Mesenchymal stem cell (in vitro differentiated cells and primary cell): ENCODE measurements at regions not wholly inside any gene's neighbourhood (a gene's known extent, or its start where the extent isn't known, plus 50 kb on each side); places are given as distances from the start of the nearest gene placed in this dataset.

ENCODE experiments used
- DNase-seq: peaks from one replicate; pipeline ENCODE4 v3.0.0-alpha.2; 2013
- H2AFZ ChIP-seq: one replicate; pipeline ENCODE4 v1.6.1; 2013; ENCODE audit warnings: low read depth, mild to moderate bottlenecking, control low read depth, inconsistent platforms, low read length, moderate library complexity
- H2AK5ac ChIP-seq: 2 replicates; pipeline ENCODE4 v1.6.1; 2013; ENCODE audit warnings: low read length, moderate library complexity, mild to moderate bottlenecking, inconsistent platforms; ENCODE audit not compliant: severe bottlenecking
- H2BK120ac ChIP-seq: one replicate; pipeline ENCODE4 v1.6.1; 2013; ENCODE audit warnings: low read depth, mild to moderate bottlenecking, inconsistent platforms, low read length, moderate library complexity
- H2BK12ac ChIP-seq, 2 experiments: one replicate each; pipeline ENCODE4 v1.6.1; 2013; ENCODE audit warnings: inconsistent platforms in 2 of 2, low read length in 2 of 2, mild to moderate bottlenecking in 2 of 2, moderate library complexity in 2 of 2, control low read depth in 1 of 2
- H2BK15ac ChIP-seq: one replicate; pipeline ENCODE4 v1.6.1; 2013; ENCODE audit warnings: mild to moderate bottlenecking, low read depth, inconsistent platforms; ENCODE audit not compliant: poor library complexity, severe bottlenecking
- H2BK5ac ChIP-seq: 2 replicates; pipeline ENCODE4 v1.6.1; 2013; ENCODE audit warnings: low read depth, mild to moderate bottlenecking, low read length, control low read depth, inconsistent platforms; ENCODE audit not compliant: poor library complexity, severe bottlenecking
- H3K14ac ChIP-seq, 2 experiments: one replicate each; pipeline ENCODE4 v1.6.1; 2013; ENCODE audit warnings: inconsistent platforms in 2 of 2, low read length in 2 of 2, control low read depth in 1 of 2, mild to moderate bottlenecking in 1 of 2, moderate library complexity in 1 of 2
- H3K18ac ChIP-seq, 2 experiments: one replicate each; pipeline ENCODE4 v1.6.1; 2013; ENCODE audit warnings: inconsistent platforms in 2 of 2, low read length in 2 of 2, control low read depth in 1 of 2, low read depth in 1 of 2, mild to moderate bottlenecking in 1 of 2
- H3K23ac ChIP-seq, 2 experiments: one replicate each; pipeline ENCODE4 v1.6.1; 2013; ENCODE audit warnings: inconsistent platforms in 2 of 2, low read length in 2 of 2, mild to moderate bottlenecking in 2 of 2, moderate library complexity in 2 of 2, control low read depth in 1 of 2
- H3K27ac ChIP-seq: 2 replicates; pipeline ENCODE4 v1.5.1; 2013; ENCODE audit warnings: mild to moderate bottlenecking, moderate library complexity, low read length, control low read depth, inconsistent platforms; ENCODE audit not compliant: poor library complexity, severe bottlenecking
- H3K27me3 ChIP-seq, 2 experiments: 2 replicates each; pipeline versions ENCODE4 v1.6.1 to v1.7.0; 2013; ENCODE audit warnings: low read length in 2 of 2, mild to moderate bottlenecking in 2 of 2, moderate library complexity in 2 of 2, control low read depth in 1 of 2, inconsistent platforms in 1 of 2; ENCODE audit not compliant: control insufficient read depth in 1 of 2, insufficient read depth in 1 of 2
- H3K36me3 ChIP-seq, 2 experiments: 2 replicates each; pipeline versions ENCODE4 v1.6.1 to v1.7.0; 2013; ENCODE audit warnings: low read length in 2 of 2, control low read depth in 1 of 2, inconsistent platforms in 1 of 2, low read depth in 1 of 2, mild to moderate bottlenecking in 1 of 2; ENCODE audit not compliant: insufficient read depth in 2 of 2, control insufficient read depth in 1 of 2
- H3K4ac ChIP-seq, 2 experiments: one replicate each; pipeline ENCODE4 v1.6.1; 2013; ENCODE audit warnings: inconsistent platforms in 2 of 2, low read length in 2 of 2, mild to moderate bottlenecking in 2 of 2, moderate library complexity in 2 of 2, control low read depth in 1 of 2, low read depth in 1 of 2
- H3K4me1 ChIP-seq: 2 replicates; pipeline ENCODE4 v1.6.1; 2013; ENCODE audit warnings: low read depth, low read length, control low read depth; ENCODE audit not compliant: control insufficient read depth, insufficient read depth
- H3K4me2 ChIP-seq: 2 replicates; pipeline ENCODE4 v1.6.1; 2013; ENCODE audit warnings: low read length, mild to moderate bottlenecking, inconsistent platforms; ENCODE audit not compliant: poor library complexity, severe bottlenecking
- H3K4me3 ChIP-seq, 2 experiments: 2 replicates each; pipeline versions ENCODE4 v1.5.1 to v1.7.0; 2013; ENCODE audit warnings: low read length in 2 of 2, mild to moderate bottlenecking in 2 of 2, control low read depth in 1 of 2, low read depth in 1 of 2; ENCODE audit not compliant: insufficient read depth in 1 of 2
- H3K79me1 ChIP-seq: replicated peaks from 2 replicates; pipeline ENCODE4 v1.6.1; 2013; ENCODE audit warnings: mild to moderate bottlenecking, control low read depth, low read length, inconsistent platforms; ENCODE audit not compliant: poor library complexity, severe bottlenecking
- H3K9ac ChIP-seq: 2 replicates; pipeline ENCODE4 v1.7.0; 2013; ENCODE audit warnings: mild to moderate bottlenecking, low read length, moderate library complexity
- H3K9me3 ChIP-seq: 2 replicates; pipeline ENCODE4 v1.7.0; 2013; ENCODE audit warnings: mild to moderate bottlenecking, low read length; ENCODE audit not compliant: control insufficient read depth
- H4K8ac ChIP-seq: one replicate; pipeline ENCODE4 v1.6.1; 2013; ENCODE audit warnings: inconsistent platforms, mild to moderate bottlenecking, low read length, moderate library complexity
- H4K91ac ChIP-seq: one replicate; pipeline ENCODE4 v1.6.1; 2013; ENCODE audit warnings: mild to moderate bottlenecking, low read length, inconsistent platforms
- WGBS: methylation state at CpG from one replicate; pipeline ENCODE4 v1.1.7; 2013; ENCODE audit warnings: mixed read lengths; 5-methylcytosine and 5-hydroxymethylcytosine counted together

- peaks cover 7% of the 10 kb centered on the region for H3K9me3 ChIP-seq
- no peak overlapping the region for H3K4me2 ChIP-seq
- no peak overlapping the region for H2BK15ac ChIP-seq
- no peaks in the 10 kb centered on the region for H3K4me1 ChIP-seq
- no peak overlapping the region for H2AK5ac ChIP-seq
- H2BK120ac ChIP-seq, result no peak overlapping the region
- no peak overlapping the region for H3K23ac ChIP-seq
- 93% methylated on average over 2 of the region's 2 CpGs for WGBS
- no peak overlapping the region for H3K4me3 ChIP-seq
- no peak overlapping the region for H4K8ac ChIP-seq
- H3K27me3 ChIP-seq, result no peaks in the 10 kb centered on the region
- no peak overlapping the region for H3K4ac ChIP-seq
- H3K9ac ChIP-seq, result no peak overlapping the region
- no peak overlapping the region for H2AFZ ChIP-seq
- H3K27ac ChIP-seq, result no peak overlapping the region
- H3K36me3 ChIP-seq, result no peaks in the 10 kb centered on the region
- H3K18ac ChIP-seq, result no peak overlapping the region
- H2BK5ac ChIP-seq, result no peak overlapping the region
- H3K14ac ChIP-seq, result no peak overlapping the region
- no peak overlapping the region for H2BK12ac ChIP-seq
- H3K79me1 ChIP-seq, result no peaks in the 10 kb centered on the region
- no peak overlapping the region for H4K91ac ChIP-seq
- DNase-seq, result no peak
These were observed 506.3 kb downstream of the TENT5A start for GRCh38 chr6:81246200-81246599.

GRCh38 chr6:81242624-81243023, 509.9 kb downstream of the TENT5A start:
- H2AK5ac ChIP-seq, result no peak overlapping the region
- H2BK12ac ChIP-seq, result no peak overlapping the region
- DNase-seq, result no peak
- no peak overlapping the region for H3K4me3 ChIP-seq
- H2BK5ac ChIP-seq, result no peak overlapping the region
- H3K4ac ChIP-seq, result no peak overlapping the region
- no CpG with 5 or more reads among the region's 1 CpG for WGBS
- no peak overlapping the region for H2BK120ac ChIP-seq
- no peaks in the 10 kb centered on the region for H3K79me1 ChIP-seq
- no peak overlapping the region for H2AFZ ChIP-seq
- H3K4me1 ChIP-seq, result no peaks in the 10 kb centered on the region
- H3K27ac ChIP-seq, result no peak overlapping the region
- H3K27me3 ChIP-seq, result no peaks in the 10 kb centered on the region
- no peak overlapping the region for H3K14ac ChIP-seq
- no peak overlapping the region for H3K18ac ChIP-seq
- H4K8ac ChIP-seq, result no peak overlapping the region
- peak overlapping the region; percentile 54 for H3K9ac ChIP-seq
- no peak overlapping the region for H2BK15ac ChIP-seq
- peaks cover 7% of the 10 kb centered on the region for H3K9me3 ChIP-seq
- no peak overlapping the region for H3K4me2 ChIP-seq
- no peak overlapping the region for H3K23ac ChIP-seq
- no peak overlapping the region for H4K91ac ChIP-seq
- no peaks in the 10 kb centered on the region for H3K36me3 ChIP-seq

GRCh38 chr6:81241126-81242041, 511.1 kb downstream of the TENT5A start:
- Histone ChIP-seq H4K91ac (no peak overlapping the region), H3K27ac (no peak overlapping the region), H3K79me1 (no peaks in the 10 kb centered on the region), H2BK15ac (no peak overlapping the region), H2AFZ (no peak overlapping the region), H3K27me3 (no peaks in the 10 kb centered on the region), H3K18ac (no peak overlapping the region), H2BK5ac (no peak overlapping the region), H3K14ac (no peak overlapping the region), H3K36me3 (no peaks in the 10 kb centered on the region), H3K4ac (no peak overlapping the region), H3K9ac (no peak overlapping the region), H3K23ac (no peak overlapping the region), H3K4me1 (no peaks in the 10 kb centered on the region), H2BK12ac (no peak overlapping the region), H2AK5ac (no peak overlapping the region), H2BK120ac (no peak overlapping the region), H3K4me2 (no peak overlapping the region), H3K4me3 (no peak overlapping the region), H3K9me3 (peaks cover 1% of the 10 kb centered on the region), H4K8ac (no peak overlapping the region)
- DNase-seq, result peak; percentile 38
- no CpG with 5 or more reads among the region's 5 CpGs for WGBS

- Histone ChIP-seq H3K4ac (no peak overlapping the region), H2BK15ac (no peak overlapping the region), H2BK5ac (no peak overlapping the region), H3K18ac (no peak overlapping the region), H3K27me3 (no peaks in the 10 kb centered on the region), H3K27ac (no peak overlapping the region), H2BK12ac (no peak overlapping the region), H2AK5ac (no peak overlapping the region), H2BK120ac (no peak overlapping the region), H3K4me1 (no peaks in the 10 kb centered on the region), H3K14ac (no peak overlapping the region), H3K9ac (no peak overlapping the region), H2AFZ (no peak overlapping the region), H3K4me3 (no peak overlapping the region), H4K8ac (no peak overlapping the region), H3K4me2 (no peak overlapping the region), H3K79me1 (no peaks in the 10 kb centered on the region), H3K36me3 (no peaks in the 10 kb centered on the region), H4K91ac (no peak overlapping the region), H3K9me3 (no peaks in the 10 kb centered on the region), H3K23ac (no peak overlapping the region)
- no peak for DNase-seq
These were observed 514.1 kb downstream of the TENT5A start for GRCh38 chr6:81238390-81238789.
